LoVo (cell line): ENCODE measurements at regions not wholly inside any gene's neighbourhood (a gene's known extent, or its start where the extent isn't known, plus 50 kb on each side); places are given as distances from the start of the nearest gene placed in this dataset.

Experiments used
- DNase-seq: peaks from one replicate; pipeline ENCODE4 v3.0.0-alpha.2; 2016; ENCODE audit warnings: low spot score

DNA sequence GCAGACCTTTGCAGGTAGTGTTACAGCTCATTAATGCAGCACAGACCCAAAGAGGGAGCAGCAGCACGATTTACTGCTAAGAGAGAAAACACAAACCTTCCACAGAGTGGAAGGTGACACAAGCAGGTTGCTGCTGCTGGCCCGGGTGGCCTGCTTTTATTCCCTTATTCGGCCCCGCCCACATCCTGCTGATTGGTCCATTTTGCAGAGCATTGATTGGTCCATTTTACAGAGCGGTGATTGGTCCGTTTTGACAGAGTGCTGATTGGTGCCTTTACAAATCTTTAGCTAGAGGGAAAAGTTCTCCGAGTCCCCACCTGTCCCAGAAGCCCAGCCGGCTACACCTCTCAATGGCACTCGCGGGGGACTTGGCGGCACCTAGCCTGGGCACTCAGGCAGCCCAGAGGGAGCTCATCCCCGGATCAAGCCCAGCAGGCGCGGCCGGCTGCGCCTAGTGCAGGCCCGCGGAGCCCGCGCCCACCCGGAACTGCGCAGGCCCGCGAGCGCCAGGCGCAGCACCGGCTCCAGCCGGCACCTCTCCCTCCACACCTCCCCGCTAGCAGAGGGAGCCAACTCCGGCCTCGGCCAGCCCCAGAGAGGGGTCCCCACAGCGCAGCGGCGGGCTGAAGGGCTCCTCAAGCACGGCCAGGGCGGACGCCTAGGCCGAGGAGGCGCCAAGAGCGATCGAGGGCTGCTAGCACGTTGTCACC is 825.6 kb upstream of the HS6ST1 start:
- DNase-seq, result no peak

DNA sequence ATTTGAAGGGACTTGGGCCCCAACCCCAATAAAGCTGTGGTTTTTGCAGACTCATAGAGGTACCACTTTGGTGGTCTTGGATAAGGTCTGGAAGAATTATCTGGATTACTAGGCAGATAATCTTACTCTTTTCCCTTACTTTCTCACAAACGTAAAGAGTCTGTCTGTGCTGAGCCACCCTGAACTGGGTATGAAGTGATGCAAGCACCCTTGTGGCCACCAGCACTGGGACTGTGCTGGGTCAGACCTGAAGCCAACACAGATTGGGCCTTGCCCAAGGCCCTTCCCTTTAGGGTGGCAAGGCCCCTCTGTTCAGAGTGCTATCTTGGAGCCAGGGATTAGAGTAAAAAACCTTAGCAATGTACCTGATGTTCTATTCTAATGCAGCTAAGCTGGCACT is 827.0 kb upstream of the RAB6C start:
- no peak for DNase-seq

DNA sequence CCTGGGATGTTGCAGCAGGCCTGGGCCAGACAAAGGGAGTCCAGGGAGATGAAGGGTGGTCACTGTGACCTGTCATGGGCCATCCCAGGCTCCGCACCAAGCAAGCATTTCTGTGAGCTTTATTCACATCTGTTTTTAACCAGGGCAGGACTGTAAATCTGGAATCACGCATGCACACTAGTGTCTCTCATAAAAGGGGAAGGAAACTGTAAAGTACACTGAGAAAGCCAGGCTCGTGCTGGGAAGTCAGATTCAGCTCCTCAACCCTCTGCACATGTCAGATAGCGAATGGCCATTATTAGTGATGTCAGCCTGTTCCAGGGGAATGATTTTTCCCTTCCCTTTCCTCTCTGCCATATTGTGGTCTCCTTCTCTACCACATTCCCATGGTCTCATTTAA is 818.6 kb upstream of the RAB6C start:
- no peak for DNase-seq

DNA sequence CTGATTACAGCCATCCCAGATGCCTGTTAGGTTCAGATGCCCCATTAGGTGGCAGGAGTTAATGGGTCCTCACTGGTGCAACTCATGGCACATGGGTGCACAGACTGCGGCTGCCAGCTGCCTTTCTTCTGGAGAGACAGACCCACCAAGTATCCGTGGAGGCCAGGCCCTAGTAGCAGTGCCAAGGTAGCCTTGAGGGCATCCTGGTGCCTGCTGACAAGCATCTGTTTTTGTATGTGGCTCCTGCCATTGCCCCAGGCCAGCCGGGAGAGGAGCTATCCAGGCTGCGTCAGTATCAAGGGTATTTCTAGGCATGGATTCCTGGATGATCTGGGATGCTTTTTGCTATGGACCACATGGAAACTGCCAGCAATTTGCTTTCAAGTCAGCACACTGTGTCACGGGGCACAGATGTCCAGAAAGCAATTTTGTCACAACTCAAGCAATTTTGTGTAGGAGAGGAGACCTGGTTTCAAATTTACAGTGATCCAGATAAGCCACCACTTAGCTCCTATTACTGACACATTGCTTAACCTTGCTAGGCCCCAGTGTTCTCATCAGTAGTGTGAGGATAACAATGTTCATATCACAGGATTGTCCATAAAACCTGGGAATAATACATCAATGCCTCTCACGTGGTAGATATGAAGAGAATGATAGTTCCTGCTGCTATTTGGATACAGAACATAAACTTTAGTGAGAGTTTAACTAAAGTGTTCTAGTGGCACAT is 815.1 kb upstream of the RAB6C start:
- no peak for DNase-seq

DNA sequence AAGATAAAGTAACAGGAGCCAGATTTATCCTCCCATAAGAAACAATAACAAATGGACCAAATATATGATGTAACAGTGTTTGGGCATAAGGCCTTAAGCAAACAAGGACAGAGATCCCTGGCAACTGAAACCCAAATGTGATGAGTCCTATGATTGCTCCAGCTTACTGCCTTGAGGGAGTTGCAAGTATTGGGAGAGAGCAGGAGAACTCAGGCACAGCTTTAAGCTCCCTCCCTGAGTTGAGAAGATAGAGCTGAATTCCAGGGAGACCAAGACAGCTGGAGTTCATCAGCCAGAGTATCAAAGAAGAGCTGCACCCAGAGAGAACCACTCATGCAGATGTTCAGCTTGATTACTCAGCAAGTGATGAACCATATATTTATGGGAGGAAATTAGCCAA is 814.5 kb upstream of the RAB6C start:
- no peak for DNase-seq

DNA sequence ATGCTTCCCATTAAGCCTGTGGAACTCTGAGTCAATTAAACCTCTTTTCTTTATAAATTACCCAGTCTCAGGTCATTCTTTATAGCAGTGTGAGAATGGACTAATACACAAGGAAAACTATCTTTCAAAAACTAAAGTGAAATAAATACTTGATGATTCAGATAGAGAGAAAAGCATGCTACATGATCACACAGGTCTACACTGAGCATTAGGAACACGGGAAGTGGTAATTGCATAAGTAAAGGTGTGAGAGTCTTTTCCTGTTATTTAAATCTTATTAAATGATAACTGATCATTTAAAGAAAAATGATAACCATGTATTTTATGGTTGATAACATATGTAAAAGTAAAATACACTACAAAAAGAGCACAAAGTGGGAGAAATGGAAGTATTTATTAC is 812.0 kb upstream of the RAB6C start:
- no peak for DNase-seq

DNA sequence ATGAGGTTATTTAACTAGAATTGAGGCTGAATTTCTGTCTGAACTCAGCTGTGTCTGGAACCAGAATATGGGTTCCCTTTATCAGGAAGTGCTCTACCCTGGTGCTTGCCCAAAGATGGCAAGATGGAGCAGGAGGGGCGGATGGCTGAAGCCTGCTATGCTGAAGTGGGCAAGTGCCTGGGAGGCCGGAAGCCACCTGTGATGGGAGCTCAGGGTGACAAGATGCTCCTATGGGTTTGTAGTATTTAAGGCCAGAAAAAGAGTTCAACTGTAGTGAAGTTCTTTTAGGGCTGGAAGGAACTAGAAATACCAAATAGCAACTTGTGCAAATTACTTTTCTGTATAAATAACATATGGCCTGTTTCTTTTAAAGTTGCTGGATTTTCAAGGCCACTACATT is 808.9 kb upstream of the RAB6C start:
- DNase-seq, result no peak

DNA sequence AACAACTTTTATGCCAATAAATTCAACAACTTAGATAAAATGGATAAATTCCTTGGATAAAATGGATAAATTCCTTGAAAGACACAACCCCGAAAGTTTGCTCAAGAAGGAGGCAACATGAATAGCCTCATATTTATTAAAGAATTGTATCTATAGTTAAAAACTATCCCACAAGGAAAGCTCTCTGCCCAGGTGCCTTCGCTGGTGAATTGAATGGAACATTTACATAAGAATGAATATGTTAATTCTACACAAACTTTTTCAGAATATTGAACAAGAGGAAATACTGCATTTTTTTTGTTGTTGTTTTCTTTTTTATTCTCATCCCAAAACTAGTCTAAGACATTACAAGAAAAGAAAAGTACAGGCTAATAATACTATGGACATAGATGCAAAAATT is 805.3 kb upstream of the RAB6C start:
- DNase-seq, result no peak

DNA sequence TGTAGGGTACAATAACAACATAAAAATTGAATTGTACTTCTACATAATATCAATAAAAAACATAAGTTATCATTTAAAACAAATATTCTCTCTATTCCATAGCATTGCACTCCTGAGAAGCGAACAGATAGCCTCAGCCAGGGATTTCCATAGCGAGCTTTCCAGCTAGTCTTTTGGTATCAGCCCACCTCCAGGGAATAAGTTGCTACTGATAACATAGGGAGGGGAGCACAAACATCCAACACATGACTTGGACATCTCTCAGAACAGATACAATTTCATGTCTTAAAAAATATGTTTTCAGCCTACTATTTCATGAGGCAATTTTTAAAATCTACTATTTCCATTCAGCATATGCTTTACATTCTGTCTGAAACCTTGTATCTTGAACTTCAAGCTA is 804.4 kb upstream of the RAB6C start:
- DNase-seq, result no peak

DNA sequence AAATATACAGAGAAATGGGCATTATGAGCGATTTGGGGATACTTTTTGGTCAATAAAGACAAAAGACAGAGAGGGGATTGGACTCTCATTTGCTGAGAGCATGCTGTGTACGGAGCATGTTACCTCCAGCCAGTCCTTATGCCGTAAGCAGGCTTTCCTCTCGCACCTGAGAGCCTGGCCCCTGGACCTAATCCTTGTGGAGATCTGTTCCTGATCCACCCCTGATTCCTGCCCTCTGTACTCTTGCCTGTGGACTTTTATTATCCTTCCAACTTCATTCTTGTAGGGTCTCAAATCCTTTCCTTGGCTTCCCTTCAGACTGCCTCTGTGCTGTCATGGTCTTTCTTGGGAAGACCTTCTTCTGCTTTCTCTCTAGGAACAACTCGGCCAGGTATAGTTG is 803.1 kb upstream of the RAB6C start:
- no peak for DNase-seq

DNA sequence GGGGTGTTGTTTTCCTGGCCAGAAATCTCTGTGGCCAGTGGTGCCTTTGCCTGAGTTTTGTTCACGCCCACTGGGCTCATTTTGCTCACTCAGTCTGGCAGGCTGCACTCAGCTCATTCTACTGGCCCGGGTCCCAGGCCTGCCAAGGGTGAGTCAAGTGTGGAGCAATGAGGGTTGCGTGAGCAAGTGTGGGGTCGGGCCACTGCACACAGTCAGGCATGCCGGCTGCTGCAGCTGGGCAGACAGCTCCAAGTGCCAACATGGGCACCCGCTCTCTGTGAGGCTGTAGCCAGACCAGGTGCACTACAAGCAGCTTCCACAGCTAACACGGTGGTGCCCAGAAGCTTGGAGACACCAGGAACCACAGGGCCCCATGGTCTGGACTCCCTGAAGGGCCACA is 801.1 kb upstream of the RAB6C start:
- no peak for DNase-seq

DNA sequence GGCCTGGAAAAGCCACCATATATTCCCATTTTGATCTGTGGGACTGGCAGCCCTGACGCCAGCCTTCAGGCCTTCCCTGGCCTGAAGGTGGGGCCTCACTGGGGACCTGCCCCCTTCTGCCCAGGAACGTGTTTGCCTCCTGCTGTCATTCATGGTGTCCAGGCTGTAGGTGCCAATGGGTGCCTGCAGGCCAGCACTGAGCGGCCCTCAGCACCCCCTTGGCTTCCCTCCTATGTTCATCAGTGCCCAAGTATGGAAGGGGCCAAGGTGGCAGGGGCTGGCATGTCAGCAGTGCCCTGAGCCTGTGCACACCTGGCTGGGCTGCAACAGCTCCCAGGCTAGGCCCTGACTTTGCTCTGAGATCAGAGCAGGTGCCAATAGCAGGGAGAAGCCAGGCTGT is 800.3 kb upstream of the RAB6C start:
- DNase-seq, result no peak

DNA sequence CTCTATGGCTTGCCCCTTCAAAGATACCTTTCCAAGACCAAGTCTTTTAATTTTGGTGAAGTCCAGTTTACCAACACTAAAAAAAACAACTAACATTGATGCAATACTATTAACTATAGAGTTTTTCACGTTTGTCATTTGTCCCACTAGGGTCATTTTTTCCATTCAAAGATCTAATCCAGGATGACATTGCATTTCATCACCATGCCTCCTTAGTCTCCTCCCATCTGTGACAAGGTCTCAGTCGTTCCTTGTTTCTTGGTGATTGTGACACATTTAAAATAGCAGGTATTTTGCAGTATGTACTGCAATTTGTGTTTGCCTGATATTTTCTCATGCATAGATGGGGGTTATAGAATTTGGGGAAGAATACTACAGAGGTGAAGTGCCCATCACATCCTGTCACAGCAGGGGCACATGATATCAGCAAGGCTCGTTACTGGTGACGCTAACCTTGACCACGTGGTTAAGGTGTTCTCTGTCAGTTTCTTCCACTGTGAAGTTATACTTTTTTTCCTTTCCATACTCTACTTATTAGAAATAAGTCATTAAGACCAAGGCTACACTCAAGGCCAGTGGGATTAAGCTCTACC is 799.2 kb upstream of the RAB6C start:
- no peak for DNase-seq

DNA sequence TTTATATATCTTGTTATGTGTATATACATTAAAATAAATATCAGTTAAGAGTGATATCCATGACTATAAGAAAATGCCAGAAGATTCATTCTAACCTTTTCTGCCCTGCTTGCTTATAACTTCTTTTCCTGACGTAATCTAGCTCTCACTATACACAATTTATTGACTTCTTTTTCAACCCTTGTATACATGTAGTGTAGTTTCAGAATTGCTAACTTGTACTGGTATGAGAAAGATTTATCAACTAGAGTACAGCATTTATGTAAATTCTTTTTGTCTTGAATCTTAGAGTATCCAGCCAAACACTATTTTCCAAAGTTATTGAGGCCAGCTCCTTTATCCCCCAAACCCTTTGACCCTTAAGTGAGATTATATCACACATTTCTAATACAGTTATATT is 798.0 kb upstream of the RAB6C start:
- DNase-seq, result no peak

DNA sequence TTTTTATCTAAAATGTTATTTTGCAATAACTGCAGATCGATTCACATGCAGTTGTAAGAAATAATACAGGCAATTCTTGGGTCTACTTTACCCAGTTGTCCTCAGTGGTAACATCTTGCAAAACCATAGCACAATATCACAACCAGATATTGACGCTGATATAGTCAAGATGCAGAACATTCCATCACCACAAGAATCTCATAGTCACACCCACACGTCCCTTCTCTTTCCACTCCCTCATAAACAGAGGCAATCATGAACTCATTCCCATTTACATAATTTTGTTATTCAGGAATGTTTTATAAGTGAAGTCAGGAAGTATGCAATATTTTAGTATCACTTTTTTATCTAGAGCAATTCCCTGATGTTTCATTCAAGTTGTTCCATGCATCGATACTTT is 797.5 kb upstream of the RAB6C start:
- no peak for DNase-seq

DNA sequence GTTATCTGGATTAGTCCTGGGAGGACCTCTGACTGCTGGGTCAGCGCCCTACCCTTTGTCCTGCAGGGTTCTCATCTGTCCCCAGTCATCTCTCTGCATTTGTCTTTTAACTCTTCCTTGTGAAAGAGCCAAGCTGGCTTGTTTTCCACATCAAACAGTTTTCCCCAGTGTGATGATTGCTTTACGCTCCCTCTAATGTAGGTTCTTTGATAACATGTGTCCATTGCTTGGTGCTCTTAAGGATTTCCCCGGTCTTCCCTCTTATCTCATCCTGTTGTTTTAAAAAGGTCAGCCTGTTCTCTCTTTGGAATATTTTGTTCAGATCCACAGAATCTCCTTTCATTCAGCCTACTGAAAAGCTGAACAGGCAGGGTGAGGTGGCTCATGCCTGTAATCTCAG is 792.1 kb upstream of the RAB6C start:
- no peak for DNase-seq

DNA sequence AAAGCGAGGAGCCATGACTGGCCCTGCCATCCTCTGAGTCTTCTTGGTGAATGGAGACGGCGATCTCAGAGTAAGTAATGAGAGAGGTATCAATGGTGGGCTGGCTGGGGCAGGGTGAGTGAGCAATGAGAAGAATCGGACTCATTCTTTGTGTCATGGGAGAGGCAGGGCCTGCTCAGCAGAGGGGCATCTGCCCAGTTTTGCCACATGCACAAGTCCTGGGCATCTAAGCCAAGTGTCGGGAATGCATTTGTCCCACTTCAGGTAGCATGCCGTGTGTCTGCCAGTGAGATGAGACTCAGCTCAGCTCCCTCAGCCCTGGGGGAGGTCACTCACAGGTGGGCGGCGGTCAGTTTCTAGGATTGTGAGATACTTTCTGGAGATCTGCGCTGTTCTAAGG is 791.0 kb upstream of the RAB6C start:
- no peak for DNase-seq

DNA sequence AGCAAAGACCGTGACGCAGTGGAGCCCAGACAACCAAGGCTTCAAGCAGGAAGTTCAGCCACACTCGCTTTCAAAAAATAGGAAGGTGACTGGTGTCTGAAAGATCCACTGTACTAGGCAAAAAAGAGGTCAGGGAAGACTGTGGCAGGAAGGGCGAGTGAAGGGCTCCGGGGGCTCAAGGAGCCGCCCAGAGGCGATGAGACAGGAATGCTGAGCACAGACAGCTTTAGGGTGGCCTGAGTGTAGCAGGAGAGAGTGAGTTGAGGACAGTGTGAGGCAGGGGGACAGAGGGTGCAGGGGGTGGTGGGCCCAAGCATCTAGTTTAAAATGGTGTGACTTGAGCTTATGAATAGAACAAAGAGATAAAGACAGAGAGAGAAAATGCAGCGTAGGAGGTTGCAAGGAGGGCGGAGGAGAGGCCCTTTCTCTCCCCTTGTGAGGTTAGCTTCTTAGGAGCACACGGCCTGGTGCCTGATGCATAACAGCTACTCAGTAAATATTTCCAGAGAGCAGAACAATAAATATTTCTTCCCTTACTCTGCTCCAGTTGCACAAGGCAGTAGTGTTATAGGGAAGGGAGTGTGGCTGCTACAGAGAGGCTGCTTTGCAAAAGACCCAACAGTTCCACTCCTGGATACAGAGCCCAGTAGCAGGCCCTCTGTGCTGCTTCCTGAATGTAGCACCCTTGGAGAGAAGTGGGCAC is 789.7 kb upstream of the RAB6C start:
- DNase-seq, result no peak

DNA sequence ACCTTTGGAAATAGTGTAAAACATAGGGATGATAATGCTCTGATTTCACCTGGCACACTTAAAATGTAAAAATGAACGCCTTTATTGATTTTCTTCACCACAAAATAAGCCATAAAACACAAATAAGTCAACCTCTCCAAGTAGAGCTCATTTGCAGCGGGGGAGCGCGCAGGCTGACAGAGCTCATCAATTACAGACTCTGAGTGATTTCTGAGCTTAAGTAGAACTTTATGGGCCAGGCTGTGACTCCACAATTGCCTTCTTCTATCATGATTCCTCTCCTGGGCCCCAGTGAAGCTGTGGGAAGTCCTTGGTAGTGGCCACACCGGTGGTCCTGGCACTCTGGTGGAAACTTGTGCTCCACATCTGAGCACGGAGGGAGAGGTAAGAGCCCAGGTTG is 789.0 kb upstream of the RAB6C start:
- DNase-seq, result no peak

DNA sequence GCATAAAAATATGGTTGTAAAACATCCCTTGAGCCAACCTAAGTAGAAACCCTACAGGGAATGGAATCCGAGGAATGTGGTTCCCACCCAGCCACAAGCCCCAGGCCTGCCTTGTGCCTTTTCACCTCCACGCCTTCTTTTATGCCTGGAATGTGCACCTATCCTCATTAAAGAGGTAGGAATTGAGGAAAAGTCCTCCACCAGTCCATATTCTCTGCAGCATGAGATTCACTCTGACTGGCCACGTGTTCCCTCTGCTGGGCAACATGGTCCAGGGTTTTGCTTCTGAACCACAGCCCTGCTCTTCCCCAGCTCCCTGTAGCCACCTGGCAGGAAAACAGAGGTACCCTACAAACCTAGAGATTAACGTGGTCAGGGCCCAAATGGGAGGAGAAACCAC is 787.9 kb upstream of the RAB6C start:
- peak; percentile 82 for DNase-seq

DNA sequence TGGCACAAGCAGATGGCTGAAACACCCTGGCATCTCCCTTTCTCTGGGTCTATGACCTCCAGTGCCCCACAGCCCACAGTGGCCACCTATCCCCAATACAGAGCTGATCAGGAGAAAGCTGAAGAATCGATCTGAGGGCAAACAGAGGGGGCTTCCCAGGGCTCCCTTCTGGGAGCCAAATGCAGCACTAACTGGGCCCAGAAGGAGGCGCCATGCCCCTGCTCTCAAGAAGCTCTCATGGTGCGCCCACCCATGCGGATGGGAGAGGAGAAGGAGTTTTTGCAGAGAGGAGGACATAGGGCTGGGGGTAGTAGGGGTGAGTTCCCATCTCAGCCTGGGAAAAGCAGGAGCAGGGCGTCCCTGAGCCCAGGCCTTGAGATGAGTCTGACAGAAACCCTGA is 787.3 kb upstream of the RAB6C start:
- no peak for DNase-seq

DNA sequence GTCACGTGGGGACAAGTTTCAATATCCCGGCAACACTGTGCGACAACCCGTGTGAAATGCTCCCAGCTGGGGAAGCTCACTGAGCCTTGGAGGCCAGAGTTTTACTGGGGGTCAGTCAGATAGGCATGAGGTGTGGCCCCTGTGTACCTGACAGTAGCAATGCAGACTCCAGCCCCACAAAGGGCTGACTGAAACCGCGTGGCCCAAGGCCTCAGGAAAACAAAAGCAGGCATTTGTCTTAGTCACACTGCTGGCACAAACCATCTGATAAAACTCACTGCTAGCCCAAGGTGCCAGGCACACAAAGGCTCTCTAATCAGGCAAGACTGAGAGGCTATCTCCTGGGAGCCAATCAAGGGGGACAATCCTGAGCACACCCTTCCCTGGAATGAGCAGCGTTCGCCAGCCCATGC is 786.6 kb upstream of the RAB6C start:
- DNase-seq, result peak; percentile 53

DNA sequence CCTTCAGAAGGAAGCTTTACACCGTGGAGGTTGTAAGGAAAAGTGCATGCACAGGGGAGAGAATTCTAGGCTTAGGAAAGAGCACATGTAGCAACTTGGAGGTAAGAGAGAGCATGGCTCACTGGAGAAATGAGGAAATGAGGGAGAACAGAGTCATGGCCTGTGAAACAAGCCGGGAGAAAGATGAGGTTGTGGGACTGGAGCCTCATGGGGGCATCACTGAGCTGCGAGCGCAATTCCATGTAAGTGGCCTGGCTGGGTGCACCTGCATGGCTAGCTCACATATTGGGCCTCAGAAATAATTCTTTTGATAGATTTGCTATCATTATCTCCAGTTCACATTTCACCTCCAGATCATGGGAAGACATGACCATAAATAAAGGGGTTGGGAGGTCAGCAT is 785.5 kb upstream of the RAB6C start:
- no peak for DNase-seq
